ENCODE measurements at regions not wholly inside any gene's neighbourhood (a gene's known extent, or its start where the extent isn't known, plus 50 kb on each side); places are given as distances from the start of the nearest gene placed in this dataset.

- FAIRE-seq: no peak
- intact Hi-C loops (cut with micrococcal nuclease): no loop called here
- H3K4me3 ChIP-seq (replicated peaks in 1 of 3; ENCODE audit: insufficient read depth in 1 of 3, low read depth in 1 of 3, low read length in 3 of 3): no peak overlapping the region
- no peak overlapping the region for H2AFZ ChIP-seq (ENCODE audit: low read depth, low read length)
- no peak overlapping the region for H3K9ac ChIP-seq (replicated peaks; ENCODE audit: extremely low read depth, insufficient read depth, low read length)
- no peak overlapping the region for H3K4me2 ChIP-seq (ENCODE audit: insufficient read depth, low read length)
- peaks cover 16% of the 10 kb centered on the region for H3K4me1 ChIP-seq (ENCODE audit: control insufficient read depth, extremely low read depth, insufficient read depth, low read length)
- ChIA-PET CTCF (no interaction called here), POLR2A (no interaction called here)
- H3K36me3 ChIP-seq (ENCODE audit: control insufficient read depth in 2 of 2, extremely low read depth in 1 of 2, insufficient read depth in 2 of 2, low read length in 2 of 2): no peaks in the 10 kb centered on the region
- no peaks in the 10 kb centered on the region for H4K20me1 ChIP-seq (replicated peaks; ENCODE audit: control insufficient read depth, extremely low read depth, insufficient read depth, low read length)
- no peak overlapping the region for H3K27ac ChIP-seq (ENCODE audit: insufficient read depth, low read depth, low read length)
- no peak for DNase-seq (ENCODE audit: low read depth, low spot score)
- H3K79me2 ChIP-seq (ENCODE audit: control insufficient read depth, insufficient read depth, low read length): no peaks in the 10 kb centered on the region
- H3K9me3 ChIP-seq (replicated peaks; ENCODE audit: control insufficient read depth, insufficient read depth, low read length): no peaks in the 10 kb centered on the region
- no TSS peak for BruUV-seq (replicated peaks)
- dilution Hi-C loops (cut with MboI; ENCODE audit: extremely low pct_ligation_motif_present, low sequenced_read_pairs): no loop called here
- no peaks in the 10 kb centered on the region for H3K9me1 ChIP-seq (replicated peaks; ENCODE audit: control insufficient read depth, extremely low read depth, insufficient read depth, low read length)
- H3K27me3 ChIP-seq (ENCODE audit: control insufficient read depth in 2 of 2, insufficient read depth in 2 of 2, low read length in 2 of 2): no peaks in the 10 kb centered on the region
- TF ChIP-seq FOS (IDR thresholded peaks at IDR 0.05; ENCODE audit: borderline replicate concordance, insufficient read depth, low read length) (no peak), CTCF (IDR thresholded peaks at IDR 0.05; ENCODE audit: extremely low read depth in 1 of 2, insufficient read depth in 1 of 2, low read depth in 1 of 2, low read length in 2 of 2) (no peak), POLR2A (IDR thresholded peaks at IDR 0.05; ENCODE audit: low read depth, low read length) (no peak), MYC (IDR thresholded peaks at IDR 0.05; ENCODE audit: low read depth, low read length) (no peak), JUN (IDR thresholded peaks at IDR 0.05; ENCODE audit: borderline replicate concordance, insufficient read depth, insufficient read length, low read depth) (no peak), POLR2AphosphoS5 (IDR thresholded peaks at IDR 0.05; ENCODE audit: insufficient read depth, low read depth, low read length) (no peak), GATA2 (IDR thresholded peaks at IDR 0.05; ENCODE audit: insufficient read depth, insufficient read length, low read depth, low read length) (no peak), MAX (IDR thresholded peaks at IDR 0.05; ENCODE audit: insufficient read depth, insufficient read length) (no peak), EZH2 (IDR thresholded peaks at IDR 0.05; ENCODE audit: borderline replicate concordance, low read depth, low read length, severe bottlenecking) (no peak)
Measured at GRCh38 chr10:9789996-9790395, 1227.7 kb upstream of the CELF2 start.

Data from endothelial cell of umbilical vein (primary cell).